T47D (cell line): ENCODE measurements at regions not wholly inside any gene's neighbourhood (a gene's known extent, or its start where the extent isn't known, plus 50 kb on each side); places are given as distances from the start of the nearest gene placed in this dataset.

Experiments used
- DNase-seq, 2 experiments: peaks; one replicate each; pipeline versions ENCODE4 v3.0.0 to v3.0.0-alpha.2; 2011 to 2012; ENCODE audit warnings: low read depth in 1 of 2, low spot score in 1 of 2
- JUND ChIP-seq: IDR thresholded peaks from 2 replicates; pipeline ENCODE4 v1.6.1; 2012; ENCODE audit warnings: low read depth
- in situ Hi-C: cut with HindIII; loops from 2 replicates; pipeline ENCODE4 v1.10.0; 2016; ENCODE audit warnings: low sequenced_read_pairs, low pct_unique_long_range_greater_than_20kb

GRCh38 chr6:799769-800168 lies 106.8 kb upstream of the EXOC2 start:
- in situ Hi-C loops, result no loop called here
- no peak for TF ChIP-seq JUND

GRCh38 chr6:797479-798077 lies 104.6 kb upstream of the EXOC2 start:
- peak in 1 of 2 experiments; percentile 62 for DNase-seq
- no peak for TF ChIP-seq JUND
- in situ Hi-C loops, result no loop called here

More at GRCh38 chr6:799769-800168, 106.8 kb upstream of the EXOC2 start:
- DNase-seq, result no peak

DNA sequence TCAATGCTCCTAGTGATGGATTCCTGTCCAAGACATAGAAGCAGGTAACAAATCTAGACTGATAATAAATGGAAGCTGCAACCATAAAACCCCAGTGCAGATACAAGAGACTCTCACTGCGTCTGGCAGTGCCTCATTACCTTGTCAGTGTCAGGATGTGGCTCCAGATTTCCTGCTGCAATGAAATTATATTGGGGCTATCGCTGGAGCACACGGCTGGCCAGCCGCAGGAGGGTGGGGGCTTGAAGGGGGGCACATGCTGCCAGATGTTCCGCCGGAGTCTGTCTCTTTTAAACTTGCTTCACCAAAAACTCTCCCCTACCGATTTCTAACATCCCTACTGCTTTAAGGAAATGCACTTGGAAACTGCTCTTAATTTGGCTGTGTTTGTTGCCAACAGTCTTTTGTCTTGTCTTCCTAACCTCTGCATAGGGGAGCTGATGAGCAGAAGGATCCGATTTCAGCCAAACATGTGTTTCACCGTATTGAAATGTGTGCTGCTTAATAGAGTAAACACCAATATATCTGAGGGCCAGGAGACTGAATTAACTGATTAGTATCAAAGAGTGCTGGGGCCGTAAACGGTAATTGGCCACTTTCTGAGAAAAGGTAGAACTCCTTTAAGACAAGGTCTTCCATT lies 102.2 kb upstream of the EXOC2 start:
- in situ Hi-C loops, result no loop called here
- no peak for DNase-seq
- TF ChIP-seq JUND, result no peak

DNA sequence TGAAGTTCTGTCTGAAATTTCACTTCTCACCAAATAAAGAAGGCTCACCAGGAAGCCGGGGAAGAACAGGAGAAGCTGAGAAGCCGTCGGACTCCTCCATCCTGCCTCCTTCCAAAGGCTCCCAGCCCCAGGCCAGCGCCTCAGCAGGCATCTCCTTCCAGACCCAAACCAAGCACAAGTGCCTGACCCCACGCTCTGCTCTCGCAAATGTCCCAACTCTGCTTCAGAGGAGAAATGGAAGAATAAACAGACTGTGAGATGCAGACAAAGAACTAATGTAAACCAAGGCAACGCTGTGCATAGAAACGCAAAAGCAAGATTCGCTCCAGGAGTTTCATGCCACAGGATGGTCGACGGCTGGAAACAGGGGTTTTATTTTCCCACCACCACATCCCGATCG lies 100.3 kb upstream of the EXOC2 start:
- DNase-seq, result no peak
- in situ Hi-C loops, result no loop called here
- no peak for TF ChIP-seq JUND

- in situ Hi-C loops, result no loop called here
- DNase-seq, result no peak
- no peak for TF ChIP-seq JUND
Observed at GRCh38 chr6:792662-793061, 99.7 kb upstream of the EXOC2 start.

DNA sequence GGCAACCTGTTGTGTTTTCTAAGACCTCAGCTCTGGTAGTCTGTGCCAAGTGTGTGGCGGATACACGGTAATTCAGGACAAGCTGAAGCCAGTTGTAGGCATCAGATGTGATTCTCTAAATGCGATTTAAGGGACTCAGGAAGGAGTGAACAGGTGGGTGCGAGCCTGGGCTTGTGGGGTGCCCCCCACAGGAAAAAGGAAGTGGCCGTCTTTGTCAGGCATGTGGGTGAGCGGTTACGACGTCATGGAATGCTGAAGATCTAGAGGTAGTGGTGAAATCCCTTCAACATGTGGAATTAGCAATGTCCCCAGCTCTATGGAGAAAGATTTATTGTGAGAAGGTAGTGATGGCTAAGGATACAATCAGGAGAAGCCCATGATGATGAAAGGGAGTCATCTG lies 95.1 kb upstream of the EXOC2 start:
- in situ Hi-C loops, result no loop called here
- no peak for TF ChIP-seq JUND
- no peak for DNase-seq

- TF ChIP-seq JUND, result no peak
- peak in 1 of 2 experiments; percentile 50 for DNase-seq
- in situ Hi-C loops, result no loop called here
Observed at GRCh38 chr6:786946-787763, 94.2 kb upstream of the EXOC2 start.

DNA sequence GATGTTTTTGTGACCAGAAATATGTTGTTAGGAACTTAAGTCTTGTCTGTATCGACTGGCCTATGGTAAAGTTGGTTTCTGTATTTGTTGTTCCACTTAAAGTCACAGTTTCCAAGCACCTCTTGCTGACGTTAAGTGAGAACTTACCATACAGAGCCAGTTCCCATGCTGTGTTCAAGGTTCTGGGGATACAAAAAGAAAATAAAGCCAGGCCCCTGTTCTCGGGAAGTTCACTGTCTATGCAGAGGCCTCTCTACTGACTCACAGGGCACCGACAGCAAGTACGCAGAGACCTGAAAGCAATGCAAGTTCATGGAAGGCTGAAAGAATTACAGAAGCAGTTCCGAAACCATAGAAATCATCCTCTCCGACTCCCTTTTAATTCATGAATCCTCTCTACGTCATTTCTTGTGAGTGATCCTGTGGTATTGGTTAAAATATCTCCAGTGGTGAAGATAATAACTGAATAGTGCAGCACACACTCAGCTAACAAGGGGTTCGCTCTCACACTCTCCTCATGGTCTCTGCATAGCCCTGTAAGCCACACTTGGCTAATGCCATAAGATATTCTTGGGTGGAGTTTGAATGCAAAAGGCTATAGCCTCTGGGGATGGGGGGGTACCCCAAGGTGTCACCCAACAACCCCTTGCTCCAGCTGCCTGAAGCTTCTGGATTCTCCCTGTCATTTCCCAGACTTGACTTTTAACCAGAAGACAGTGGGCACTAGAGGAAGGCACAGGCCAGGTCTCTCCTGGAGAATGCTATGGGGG lies 91.2 kb upstream of the EXOC2 start:
- in situ Hi-C loops, result no loop called here
- TF ChIP-seq JUND, result no peak
- no peak for DNase-seq

GRCh38 chr6:782141-782540 lies 89.2 kb upstream of the EXOC2 start:
- no peak for TF ChIP-seq JUND
- DNase-seq, result no peak
- in situ Hi-C loops, result no loop called here

DNA sequence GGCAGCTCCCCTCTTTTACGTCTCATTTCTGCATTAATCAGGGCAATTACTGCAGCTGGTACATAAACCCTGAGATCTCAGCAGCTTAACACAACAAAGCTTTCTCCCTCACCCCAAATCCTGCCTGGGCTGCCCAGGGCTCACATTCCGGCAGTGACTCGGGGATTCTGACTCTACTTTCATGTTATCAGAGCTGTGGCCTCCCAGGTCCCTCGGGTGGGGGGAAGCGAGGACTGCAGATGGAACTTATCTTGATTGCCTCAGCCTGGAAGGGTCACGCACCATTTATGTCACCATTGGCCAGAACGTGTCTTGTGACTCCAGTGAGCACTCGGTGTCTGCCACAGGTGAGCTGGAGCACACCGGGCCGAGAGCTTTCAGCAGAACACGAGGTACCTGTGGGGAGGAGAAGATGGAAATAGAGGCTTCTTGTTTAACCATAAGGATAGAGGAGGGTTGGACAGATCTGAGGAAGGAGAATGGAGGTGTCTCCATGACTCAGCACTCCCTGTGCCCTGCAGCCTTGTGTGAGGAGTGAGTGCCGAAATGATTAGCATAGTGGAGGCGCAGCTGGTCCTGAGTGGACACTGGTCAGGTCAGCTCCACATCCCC lies 88.5 kb upstream of the EXOC2 start:
- TF ChIP-seq JUND, result no peak
- in situ Hi-C loops, result no loop called here
- DNase-seq, result peak in 1 of 2 experiments; percentile 34

GRCh38 chr6:780706-781105 lies 87.8 kb upstream of the EXOC2 start:
- no peak for DNase-seq
- TF ChIP-seq JUND, result no peak
- in situ Hi-C loops, result no loop called here

DNA sequence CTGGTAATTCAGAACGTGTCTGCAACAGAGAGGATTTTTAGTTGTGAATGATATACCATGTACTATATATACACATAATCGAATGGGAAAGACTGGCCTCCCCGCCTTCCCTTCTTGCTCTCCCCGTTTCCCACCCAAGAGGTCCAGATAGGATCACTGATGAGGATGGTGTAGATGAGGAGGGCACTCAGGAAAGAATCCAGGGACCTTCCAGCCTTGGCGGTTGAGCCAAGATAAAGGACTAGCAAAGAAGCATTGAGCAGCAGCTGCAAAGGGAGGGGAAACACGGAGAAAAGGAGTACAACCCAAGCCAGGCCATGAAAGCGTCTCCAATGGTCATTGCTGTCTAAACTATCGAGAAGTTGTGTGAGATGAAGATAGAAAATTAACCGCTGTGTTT lies 84.0 kb upstream of the EXOC2 start:
- no peak for DNase-seq
- no peak for TF ChIP-seq JUND
- in situ Hi-C loops, result no loop called here
